SJSA1 (cell line): ENCODE measurements at regions not wholly inside any gene's neighbourhood (a gene's known extent, or its start where the extent isn't known, plus 50 kb on each side); places are given as distances from the start of the nearest gene placed in this dataset.

ENCODE experiments used
- DNase-seq, 2 experiments: peaks; one replicate each; pipeline ENCODE4 v3.0.0-alpha.2; 2015 to 2020; ENCODE audit warnings: low spot score in 2 of 2, low read depth in 1 of 2
- H3K27ac ChIP-seq: fragments of 250-450 bp; sonication (Bioruptor Pico); 2 replicates; pipeline ENCODE4 v1.5.1; 2020; ENCODE audit warnings: mild to moderate bottlenecking, moderate library complexity
- H3K27me3 ChIP-seq: fragments of 250-450 bp; sonication (Bioruptor Pico); replicated peaks from 2 replicates; pipeline ENCODE4 v1.5.1; 2020; ENCODE audit warnings: mild to moderate bottlenecking, moderate library complexity
- H3K36me3 ChIP-seq: fragments of 250-450 bp; sonication (Bioruptor Pico); 2 replicates; pipeline ENCODE4 v1.5.1; 2020; ENCODE audit warnings: mild to moderate bottlenecking
- H3K4me1 ChIP-seq: fragments of 250-450 bp; sonication (Bioruptor Pico); replicated peaks from 2 replicates; pipeline ENCODE4 v1.6.1; 2021; ENCODE audit warnings: mild to moderate bottlenecking
- H3K4me3 ChIP-seq: fragments of 250-450 bp; sonication (Bioruptor Pico); 2 replicates; pipeline ENCODE4 v1.5.1; 2020; ENCODE audit warnings: mild to moderate bottlenecking
- H3K9me3 ChIP-seq: fragments of 250-450 bp; sonication (Bioruptor Pico); replicated peaks from 2 replicates; pipeline ENCODE4 v1.5.1; 2020; ENCODE audit warnings: mild to moderate bottlenecking

- no peaks in the 10 kb centered on the region for H3K9me3 ChIP-seq
- H3K36me3 ChIP-seq: no peaks in the 10 kb centered on the region
- no peak overlapping the region for H3K27ac ChIP-seq
- DNase-seq: peak; percentile 74 to 75
- peaks cover 5% of the 10 kb centered on the region; the same call in 1 of the 2 replicates for H3K27me3 ChIP-seq
- H3K4me1 ChIP-seq: no peaks in the 10 kb centered on the region; the same call in 1 of the 2 replicates
- H3K4me3 ChIP-seq: no peak overlapping the region
These were observed 611.3 kb upstream of the SALL1 start for GRCh38 chr16:51762081-51762996.

- no peaks in the 10 kb centered on the region for H3K36me3 ChIP-seq
- no peak for DNase-seq
- no peak overlapping the region for H3K4me3 ChIP-seq
These were observed 609.9 kb upstream of the SALL1 start for GRCh38 chr16:51761001-51761400.

GRCh38 chr16:51759999-51760398 is 608.9 kb upstream of the SALL1 start:
- H3K27ac ChIP-seq: no peak overlapping the region
- H3K4me3 ChIP-seq: no peak overlapping the region
- no peak for DNase-seq
- no peaks in the 10 kb centered on the region; the same call in 1 of the 2 replicates for H3K4me1 ChIP-seq
- no peaks in the 10 kb centered on the region for H3K36me3 ChIP-seq
- H3K9me3 ChIP-seq: no peaks in the 10 kb centered on the region
- peaks cover 5% of the 10 kb centered on the region; the same call in 1 of the 2 replicates for H3K27me3 ChIP-seq

More at GRCh38 chr16:51761001-51761400, 609.9 kb upstream of the SALL1 start:
- no peak overlapping the region for H3K27ac ChIP-seq
- no peaks in the 10 kb centered on the region for H3K9me3 ChIP-seq
- H3K4me1 ChIP-seq: no peaks in the 10 kb centered on the region; the same call in 1 of the 2 replicates
- peaks cover 5% of the 10 kb centered on the region; the same call in 1 of the 2 replicates for H3K27me3 ChIP-seq

DNA sequence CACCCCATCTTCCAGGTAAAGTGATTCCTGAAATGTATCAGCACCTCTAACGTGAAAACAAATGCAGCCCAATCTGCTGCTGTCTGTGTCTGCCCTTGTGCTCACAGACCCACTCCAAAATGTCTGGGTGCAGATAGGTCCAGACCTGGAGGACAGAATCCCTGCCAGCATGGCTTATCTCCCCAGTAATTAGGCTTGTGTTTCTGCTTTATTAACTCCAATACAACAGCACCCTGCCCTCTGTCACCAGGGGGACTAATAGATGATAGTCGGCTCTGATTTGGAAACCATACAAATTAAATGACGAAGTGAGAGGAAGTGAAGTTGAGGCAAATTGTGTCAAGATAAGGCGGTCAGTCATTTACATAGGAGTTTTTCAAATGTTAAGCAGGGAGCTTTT is 608.3 kb upstream of the SALL1 start:
- Histone ChIP-seq H3K36me3 (no peaks in the 10 kb centered on the region), H3K9me3 (no peaks in the 10 kb centered on the region), H3K4me3 (no peak overlapping the region), H3K4me1 (no peaks in the 10 kb centered on the region; the same call in 1 of the 2 replicates), H3K27ac (no peak overlapping the region), H3K27me3 (peaks cover 5% of the 10 kb centered on the region; the same call in 1 of the 2 replicates)
- no peak for DNase-seq

DNA sequence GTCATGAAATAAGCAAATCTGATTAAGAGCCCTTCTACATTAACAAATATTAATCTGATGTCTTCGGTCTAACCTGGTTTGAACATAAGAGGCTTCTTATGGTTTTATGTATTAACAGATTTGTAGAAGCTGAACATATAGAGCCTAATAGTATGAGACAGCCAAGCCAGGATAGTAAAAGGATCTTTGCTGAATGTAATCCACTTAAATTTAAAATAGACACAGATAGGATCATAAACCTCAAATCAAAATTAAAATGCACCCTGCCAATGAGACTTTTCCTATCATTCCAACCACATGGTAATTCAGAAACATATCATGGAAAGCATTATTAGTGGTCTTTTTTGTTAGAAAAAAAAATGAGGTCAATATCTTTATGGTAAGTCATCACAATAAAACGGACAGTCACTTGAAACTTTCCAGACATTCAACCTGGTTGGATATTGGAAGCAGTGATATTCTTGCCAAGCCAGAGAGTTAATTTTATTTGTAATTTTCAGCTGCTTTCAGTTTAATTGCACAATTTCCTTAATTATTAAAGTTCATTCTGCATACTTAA is 606.9 kb upstream of the SALL1 start:
- Histone ChIP-seq H3K36me3 (no peaks in the 10 kb centered on the region), H3K27ac (no peak overlapping the region), H3K4me3 (no peak overlapping the region), H3K9me3 (no peaks in the 10 kb centered on the region), H3K27me3 (peaks cover 5% of the 10 kb centered on the region; the same call in 1 of the 2 replicates), H3K4me1 (no peaks in the 10 kb centered on the region; the same call in 1 of the 2 replicates)
- DNase-seq: no peak

DNA sequence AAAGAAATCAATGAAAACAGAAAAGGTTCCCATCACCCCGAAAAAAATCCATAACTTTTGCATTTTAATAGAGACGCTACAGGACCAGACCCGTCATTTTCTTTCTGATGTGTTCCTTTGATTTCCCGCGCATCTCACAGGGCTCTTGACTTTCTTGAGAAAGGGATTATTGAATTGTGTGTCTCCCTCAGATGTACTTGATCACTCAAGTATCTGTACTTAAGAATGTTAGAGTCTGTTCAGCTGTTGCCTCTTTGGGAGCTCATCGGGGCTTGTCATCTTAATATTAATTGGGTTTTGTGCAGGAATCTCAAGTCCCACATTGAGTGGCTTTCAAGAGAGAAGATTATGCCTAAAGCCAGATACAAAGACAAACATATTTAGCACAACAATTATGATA is 606.4 kb upstream of the SALL1 start:
- Histone ChIP-seq H3K27me3 (peaks cover 5% of the 10 kb centered on the region; the same call in 1 of the 2 replicates), H3K4me3 (no peak overlapping the region), H3K36me3 (no peaks in the 10 kb centered on the region), H3K27ac (no peak overlapping the region), H3K4me1 (no peaks in the 10 kb centered on the region; the same call in 1 of the 2 replicates), H3K9me3 (no peaks in the 10 kb centered on the region)
- DNase-seq: no peak

- Histone ChIP-seq H3K36me3 (no peaks in the 10 kb centered on the region), H3K27ac (no peak overlapping the region), H3K9me3 (no peaks in the 10 kb centered on the region), H3K4me1 (no peaks in the 10 kb centered on the region; the same call in 1 of the 2 replicates), H3K27me3 (peaks cover 5% of the 10 kb centered on the region; the same call in 1 of the 2 replicates), H3K4me3 (no peak overlapping the region)
- no peak for DNase-seq
These were observed 606.0 kb upstream of the SALL1 start for GRCh38 chr16:51757124-51757470.

- no peaks in the 10 kb centered on the region; the same call in 1 of the 2 replicates for H3K4me1 ChIP-seq
These were observed 605.5 kb upstream of the SALL1 start for GRCh38 chr16:51756447-51757123.

GRCh38 chr16:51755577-51756355 is 604.7 kb upstream of the SALL1 start:
- Histone ChIP-seq H3K4me3 (no peak overlapping the region), H3K27me3 (peaks cover 5% of the 10 kb centered on the region; the same call in 1 of the 2 replicates), H3K36me3 (no peaks in the 10 kb centered on the region), H3K27ac (no peak overlapping the region), H3K9me3 (no peaks in the 10 kb centered on the region), H3K4me1 (no peaks in the 10 kb centered on the region)
- no peak for DNase-seq

More at GRCh38 chr16:51756447-51757123, 605.5 kb upstream of the SALL1 start:
- H3K9me3 ChIP-seq: no peaks in the 10 kb centered on the region
- H3K4me3 ChIP-seq: no peak overlapping the region
- H3K27ac ChIP-seq: no peak overlapping the region
- no peak for DNase-seq
- H3K36me3 ChIP-seq: no peaks in the 10 kb centered on the region
- H3K27me3 ChIP-seq: peaks cover 5% of the 10 kb centered on the region; the same call in 1 of the 2 replicates

- Histone ChIP-seq H3K36me3 (no peaks in the 10 kb centered on the region), H3K27me3 (peaks cover 3% of the 10 kb centered on the region; the same call in 1 of the 2 replicates), H3K27ac (no peak overlapping the region), H3K4me1 (no peaks in the 10 kb centered on the region), H3K9me3 (no peaks in the 10 kb centered on the region), H3K4me3 (no peak overlapping the region)
- no peak for DNase-seq
These were observed 604.0 kb upstream of the SALL1 start for GRCh38 chr16:51755039-51755501.

- H3K9me3 ChIP-seq: no peaks in the 10 kb centered on the region
- H3K4me1 ChIP-seq: no peaks in the 10 kb centered on the region
- H3K27me3 ChIP-seq: no peaks in the 10 kb centered on the region
- DNase-seq: no peak
- H3K4me3 ChIP-seq: no peak overlapping the region
- H3K36me3 ChIP-seq: no peaks in the 10 kb centered on the region
- H3K27ac ChIP-seq: no peak overlapping the region
These were observed 602.5 kb upstream of the SALL1 start for GRCh38 chr16:51753467-51754127.

- Histone ChIP-seq H3K36me3 (no peaks in the 10 kb centered on the region), H3K27me3 (no peaks in the 10 kb centered on the region), H3K27ac (no peak overlapping the region), H3K9me3 (no peaks in the 10 kb centered on the region), H3K4me1 (no peaks in the 10 kb centered on the region), H3K4me3 (no peak overlapping the region)
- no peak for DNase-seq
These were observed 601.4 kb upstream of the SALL1 start for GRCh38 chr16:51752438-51752995.
